ENCODE measurements at regions not wholly inside any gene's neighbourhood (a gene's known extent, or its start where the extent isn't known, plus 50 kb on each side); places are given as distances from the start of the nearest gene placed in this dataset.

- in situ Hi-C loops (cut with HindIII; ENCODE audit: low pct_unique_long_range_greater_than_20kb, low sequenced_read_pairs): no loop called here
- TF ChIP-seq JUND (IDR thresholded peaks at IDR 0.05; ENCODE audit: low read depth): no peak
- DNase-seq (ENCODE audit: low read depth in 1 of 2, low spot score in 1 of 2): no peak
These were observed 136.9 kb downstream of the SCARB1 start for GRCh38 chr12:124726596-124727263.

- DNase-seq (ENCODE audit: low read depth in 1 of 2, low spot score in 1 of 2): no peak
- TF ChIP-seq JUND (IDR thresholded peaks at IDR 0.05; ENCODE audit: low read depth): no peak
- in situ Hi-C loops (cut with HindIII; ENCODE audit: low pct_unique_long_range_greater_than_20kb, low sequenced_read_pairs): no loop called here
These were observed 137.9 kb downstream of the SCARB1 start for GRCh38 chr12:124725597-124726237.

- no peak for TF ChIP-seq JUND (IDR thresholded peaks at IDR 0.05; ENCODE audit: low read depth)
- in situ Hi-C loops (cut with HindIII; ENCODE audit: low pct_unique_long_range_greater_than_20kb, low sequenced_read_pairs): no loop called here
- no peak for DNase-seq (ENCODE audit: low read depth in 1 of 2, low spot score in 1 of 2)
These were observed 138.6 kb downstream of the SCARB1 start for GRCh38 chr12:124725099-124725498.

GRCh38 chr12:124722878-124723277 lies 140.8 kb downstream of the SCARB1 start:
- in situ Hi-C loops (cut with HindIII; ENCODE audit: low pct_unique_long_range_greater_than_20kb, low sequenced_read_pairs): no loop called here
- TF ChIP-seq JUND (IDR thresholded peaks at IDR 0.05; ENCODE audit: low read depth): no peak

GRCh38 chr12:124721501-124722162 lies 142.0 kb downstream of the SCARB1 start:
- TF ChIP-seq JUND (IDR thresholded peaks at IDR 0.05; ENCODE audit: low read depth): no peak
- in situ Hi-C loops (cut with HindIII; ENCODE audit: low pct_unique_long_range_greater_than_20kb, low sequenced_read_pairs): no loop called here

More at GRCh38 chr12:124722878-124723277, 140.8 kb downstream of the SCARB1 start:
- no peak for DNase-seq (ENCODE audit: low read depth in 1 of 2, low spot score in 1 of 2)

GRCh38 chr12:124720681-124721500 lies 142.8 kb downstream of the SCARB1 start:
- TF ChIP-seq JUND (IDR thresholded peaks at IDR 0.05; ENCODE audit: low read depth): no peak
- in situ Hi-C loops (cut with HindIII; ENCODE audit: low pct_unique_long_range_greater_than_20kb, low sequenced_read_pairs): no loop called here
- no peak for DNase-seq (ENCODE audit: low read depth in 1 of 2, low spot score in 1 of 2)

More at GRCh38 chr12:124721501-124722162, 142.0 kb downstream of the SCARB1 start:
- no peak for DNase-seq (ENCODE audit: low read depth in 1 of 2, low spot score in 1 of 2)

GRCh38 chr12:124720004-124720680 lies 143.5 kb downstream of the SCARB1 start:
- in situ Hi-C loops (cut with HindIII; ENCODE audit: low pct_unique_long_range_greater_than_20kb, low sequenced_read_pairs): no loop called here
- DNase-seq (ENCODE audit: low read depth in 1 of 2, low spot score in 1 of 2): peak in 1 of 2 experiments; percentile 66
- no peak for TF ChIP-seq JUND (IDR thresholded peaks at IDR 0.05; ENCODE audit: low read depth)

- in situ Hi-C loops (cut with HindIII; ENCODE audit: low pct_unique_long_range_greater_than_20kb, low sequenced_read_pairs): no loop called here
- no peak for DNase-seq (ENCODE audit: low read depth in 1 of 2, low spot score in 1 of 2)
- TF ChIP-seq JUND (IDR thresholded peaks at IDR 0.05; ENCODE audit: low read depth): no peak
These were observed 144.4 kb downstream of the SCARB1 start for GRCh38 chr12:124719231-124719630.

GRCh38 chr12:124718458-124718857 lies 145.2 kb downstream of the SCARB1 start:
- in situ Hi-C loops (cut with HindIII; ENCODE audit: low pct_unique_long_range_greater_than_20kb, low sequenced_read_pairs): no loop called here

GRCh38 chr12:124718036-124718435 lies 145.6 kb downstream of the SCARB1 start:
- in situ Hi-C loops (cut with HindIII; ENCODE audit: low pct_unique_long_range_greater_than_20kb, low sequenced_read_pairs): no loop called here
- no peak for TF ChIP-seq JUND (IDR thresholded peaks at IDR 0.05; ENCODE audit: low read depth)

More at GRCh38 chr12:124718458-124718857, 145.2 kb downstream of the SCARB1 start:
- no peak for TF ChIP-seq JUND (IDR thresholded peaks at IDR 0.05; ENCODE audit: low read depth)
- no peak for DNase-seq (ENCODE audit: low read depth in 1 of 2, low spot score in 1 of 2)

GRCh38 chr12:124717318-124717717 lies 146.3 kb downstream of the SCARB1 start:
- no peak for TF ChIP-seq JUND (IDR thresholded peaks at IDR 0.05; ENCODE audit: low read depth)
- DNase-seq (ENCODE audit: low read depth in 1 of 2, low spot score in 1 of 2): no peak
- in situ Hi-C loops (cut with HindIII; ENCODE audit: low pct_unique_long_range_greater_than_20kb, low sequenced_read_pairs): no loop called here

More at GRCh38 chr12:124718036-124718435, 145.6 kb downstream of the SCARB1 start:
- DNase-seq (ENCODE audit: low read depth in 1 of 2, low spot score in 1 of 2): no peak
